KMS-11 (cell line): ENCODE measurements at regions not wholly inside any gene's neighbourhood (a gene's known extent, or its start where the extent isn't known, plus 50 kb on each side); places are given as distances from the start of the nearest gene placed in this dataset.

ENCODE experiments used
- H2AFZ ChIP-seq: fragments of 200-600 bp; sonication (generic); 2 replicates; pipeline ENCODE4 v1.6.1; 2016; ENCODE audit warnings: antibody characterized with exemption, mixed run types, low read depth
- H3K27ac ChIP-seq: fragments of 200-600 bp; sonication (generic); 2 replicates; pipeline ENCODE4 v1.6.1; 2016; ENCODE audit warnings: mild to moderate bottlenecking, mixed run types
- H3K27me3 ChIP-seq: fragments of 200-600 bp; sonication (generic); 2 replicates; pipeline ENCODE4 v1.6.1; 2017; ENCODE audit warnings: mild to moderate bottlenecking, low read depth, mixed run types, moderate library complexity; ENCODE audit not compliant: insufficient read depth
- H3K36me3 ChIP-seq: fragments of 200-600 bp; sonication (generic); 2 replicates; pipeline ENCODE4 v1.6.1; 2017; ENCODE audit warnings: mild to moderate bottlenecking, mixed run types; ENCODE audit not compliant: insufficient read depth
- H3K4me1 ChIP-seq: fragments of 200-600 bp; sonication (generic); 2 replicates; pipeline ENCODE4 v1.6.1; 2016; ENCODE audit warnings: mild to moderate bottlenecking, low read depth, mixed run types; ENCODE audit not compliant: poor library complexity, severe bottlenecking
- H3K4me2 ChIP-seq: fragments of 200-600 bp; sonication (generic); 2 replicates; pipeline ENCODE4 v1.7.0; 2016; ENCODE audit warnings: mild to moderate bottlenecking, mixed run types
- H3K4me3 ChIP-seq: fragments of 200-600 bp; sonication (generic); IDR thresholded peaks from 2 replicates; pipeline ENCODE4 v1.6.1; 2017; ENCODE audit warnings: low read depth, low read length, mixed read lengths; ENCODE audit not compliant: insufficient read depth
- H3K79me2 ChIP-seq: fragments of 200-600 bp; sonication (generic); 2 replicates; pipeline ENCODE4 v1.6.1; 2016; ENCODE audit warnings: low read depth, mixed run types; ENCODE audit not compliant: insufficient read depth
- H3K9ac ChIP-seq: fragments of 200-600 bp; sonication (generic); 2 replicates; pipeline ENCODE4 v1.6.1; 2016; ENCODE audit warnings: mild to moderate bottlenecking, mixed run types
- H4K20me1 ChIP-seq: fragments of 200-600 bp; sonication (generic); 2 replicates; pipeline ENCODE4 v1.6.1; 2016; ENCODE audit warnings: mild to moderate bottlenecking, mixed run types; ENCODE audit not compliant: insufficient read depth
- CTCF ChIP-seq: fragments of 200-600 bp; sonication (generic); conservative IDR thresholded peaks from 2 replicates; pipeline ENCODE4 v1.6.1; 2017; ENCODE audit warnings: low read depth, mild to moderate bottlenecking, antibody characterized with exemption, low read length, moderate library complexity, mixed read lengths

- H3K4me2 ChIP-seq = no peak overlapping the region
- H3K4me3 ChIP-seq = no peak overlapping the region
- no peaks in the 10 kb centered on the region for H3K4me1 ChIP-seq
- no peaks in the 10 kb centered on the region for H3K36me3 ChIP-seq
- H3K27ac ChIP-seq = no peak overlapping the region
- no peaks in the 10 kb centered on the region for H3K27me3 ChIP-seq
- no peak for TF ChIP-seq CTCF
- no peaks in the 10 kb centered on the region for H3K79me2 ChIP-seq
- H4K20me1 ChIP-seq = no peaks in the 10 kb centered on the region
- H2AFZ ChIP-seq = no peak overlapping the region
- no peak overlapping the region for H3K9ac ChIP-seq
These were observed 537.9 kb downstream of the CD83 start for GRCh38 chr6:14655201-14656061.

- Histone ChIP-seq H3K36me3 (no peaks in the 10 kb centered on the region), H2AFZ (no peak overlapping the region), H3K4me1 (peaks cover 4% of the 10 kb centered on the region), H3K4me2 (no peak overlapping the region), H3K79me2 (no peaks in the 10 kb centered on the region), H3K4me3 (no peak overlapping the region), H4K20me1 (no peaks in the 10 kb centered on the region), H3K27me3 (no peaks in the 10 kb centered on the region), H3K9ac (no peak overlapping the region), H3K27ac (no peak overlapping the region)
- no peak for TF ChIP-seq CTCF
These were observed 538.5 kb downstream of the CD83 start for GRCh38 chr6:14656078-14656521.

GRCh38 chr6:14656649-14657048 lies 539.1 kb downstream of the CD83 start:
- H4K20me1 ChIP-seq = no peaks in the 10 kb centered on the region
- no peaks in the 10 kb centered on the region for H3K79me2 ChIP-seq
- H3K27me3 ChIP-seq = no peaks in the 10 kb centered on the region
- H3K4me3 ChIP-seq = no peak overlapping the region
- H3K4me1 ChIP-seq = peaks cover 10% of the 10 kb centered on the region
- H3K27ac ChIP-seq = no peak overlapping the region
- no peak overlapping the region for H2AFZ ChIP-seq
- H3K9ac ChIP-seq = no peak overlapping the region
- no peak overlapping the region for H3K4me2 ChIP-seq
- H3K36me3 ChIP-seq = no peaks in the 10 kb centered on the region
- no peak for TF ChIP-seq CTCF

GRCh38 chr6:14658030-14658429 lies 540.5 kb downstream of the CD83 start:
- Histone ChIP-seq H3K27ac (no peak overlapping the region), H3K4me3 (no peak overlapping the region), H2AFZ (no peak overlapping the region), H3K27me3 (no peaks in the 10 kb centered on the region), H3K36me3 (no peaks in the 10 kb centered on the region), H3K4me1 (peaks cover 12% of the 10 kb centered on the region), H4K20me1 (no peaks in the 10 kb centered on the region), H3K79me2 (no peaks in the 10 kb centered on the region), H3K4me2 (no peak overlapping the region), H3K9ac (no peak overlapping the region)
- TF ChIP-seq CTCF = no peak
